Left lung (tissue), 4 donors: ENCODE measurements at regions not wholly inside any gene's neighbourhood (a gene's known extent, or its start where the extent isn't known, plus 50 kb on each side); places are given as distances from the start of the nearest gene placed in this dataset.
A peak's percentile ranks its signal among the peaks of the same experiment; 100 is the strongest.

Source experiments
- ATAC-seq: fragments of 200-7000 bp; cut with Tn5 transposase; one replicate; pipeline ENCODE4 v1.9.1; 2020; ENCODE audit warnings: moderate library complexity
- DNase-seq, 4 donors: peaks; one replicate each; pipeline ENCODE4 v3.0.0-alpha.2; 2013 to 2020
- H3K27ac ChIP-seq, 2 donors: fragments of 200-600 bp; sonication (generic) in 1 of 2; one replicate each; pipeline versions ENCODE4 v1.5.0 to v1.8.0; 2020 to 2021
- H3K27me3 ChIP-seq, 2 donors: fragments of 200-600 bp; sonication (generic) in 1 of 2; one replicate each; pipeline versions ENCODE4 v1.5.0 to v1.8.0; 2020 to 2021
- H3K36me3 ChIP-seq, 2 donors: fragments of 200-600 bp; sonication (generic) in 1 of 2; one replicate each; pipeline versions ENCODE4 v1.5.0 to v1.8.0; 2020 to 2021
- H3K4me1 ChIP-seq, 2 donors: fragments of 200-600 bp; one replicate each; pipeline ENCODE4 v1.8.0; 2021
- H3K4me3 ChIP-seq, 2 donors: fragments of 200-600 bp; sonication (generic) in 1 of 2; one replicate each; pipeline versions ENCODE4 v1.5.0 to v1.8.0; 2020 to 2021; ENCODE audit warnings: mild to moderate bottlenecking in 1 of 2
- H3K9me3 ChIP-seq, 2 donors: fragments of 200-600 bp; sonication (generic) in 1 of 2; one replicate each; pipeline versions ENCODE4 v1.5.0 to v1.8.0; 2020 to 2021
- CTCF ChIP-seq, 2 donors: fragments of 200-600 bp; sonication (generic) in 1 of 2; IDR thresholded peaks; one replicate each; pipeline versions ENCODE4 v1.5.0 to v1.8.0; 2021; ENCODE audit warnings: antibody characterized with exemption in 2 of 2
- intact Hi-C, 2 donors: fragments of 100-400 bp; cut with DNase I; formaldehyde crosslinking; loops; one replicate each; pipeline versions ENCODE4 v1.11.2 to v1.14.2; 2022
- donor health status: DM: no; HTN: yes; CAD: no.
- donor health status: DM: no; HTN: no; CAD: no.

GRCh38 chr3:194973366-194974000 is 287.8 kb downstream of the FAM43A start:
- Histone ChIP-seq H3K4me3 (no peak overlapping the region), H3K9me3 (no peaks in the 10 kb centered on the region), H3K36me3 (no peaks in the 10 kb centered on the region), H3K27ac (no peak overlapping the region), H3K27me3 (no peaks in the 10 kb centered on the region), H3K4me1 (peaks cover 0 to 6% of the 10 kb centered on the region in 2 donors)
- intact Hi-C loops = no loop called here
- no peak for TF ChIP-seq CTCF (IDR thresholded peaks at IDR 0.05)
- ATAC-seq (no peak), DNase-seq (no peak)

- Histone ChIP-seq H3K4me1 (peaks cover 0 to 6% of the 10 kb centered on the region in 2 donors), H3K36me3 (no peaks in the 10 kb centered on the region), H3K9me3 (no peaks in the 10 kb centered on the region), H3K4me3 (no peak overlapping the region), H3K27me3 (no peaks in the 10 kb centered on the region), H3K27ac (no peak overlapping the region)
- no peak for DNase-seq
- TF ChIP-seq CTCF (IDR thresholded peaks at IDR 0.05) = no peak
- no peak for ATAC-seq
- intact Hi-C loops = no loop called here
Observed at GRCh38 chr3:194974468-194975135, 288.9 kb downstream of the FAM43A start.

GRCh38 chr3:194976049-194976451 is 290.4 kb downstream of the FAM43A start:
- DNase-seq = no peak
- no peaks in the 10 kb centered on the region for H3K36me3 ChIP-seq
- peaks cover 0 to 6% of the 10 kb centered on the region in 2 donors for H3K4me1 ChIP-seq
- H3K27ac ChIP-seq = no peak overlapping the region
- no peaks in the 10 kb centered on the region for H3K9me3 ChIP-seq
- no peak for TF ChIP-seq CTCF (IDR thresholded peaks at IDR 0.05)
- ATAC-seq = peak; percentile 76
- H3K4me3 ChIP-seq = no peak overlapping the region
- H3K27me3 ChIP-seq = no peaks in the 10 kb centered on the region
- intact Hi-C loops = no loop called here

- DNase-seq = no peak
- ATAC-seq = no peak
- intact Hi-C loops = no loop called here
- Histone ChIP-seq H3K27me3 (no peaks in the 10 kb centered on the region), H3K27ac (no peak overlapping the region), H3K4me3 (no peak overlapping the region), H3K9me3 (peaks cover 0 to 1% of the 10 kb centered on the region in 2 donors), H3K4me1 (peaks cover 0 to 6% of the 10 kb centered on the region in 2 donors), H3K36me3 (no peaks in the 10 kb centered on the region)
- TF ChIP-seq CTCF (IDR thresholded peaks at IDR 0.05) = no peak
Observed at GRCh38 chr3:194976874-194977273, 291.2 kb downstream of the FAM43A start.

- Histone ChIP-seq H3K4me3 (no peak overlapping the region), H3K4me1 (peaks cover 0 to 6% of the 10 kb centered on the region in 2 donors), H3K27ac (no peak overlapping the region), H3K36me3 (no peaks in the 10 kb centered on the region), H3K27me3 (no peaks in the 10 kb centered on the region), H3K9me3 (peaks cover 0 to 5% of the 10 kb centered on the region in 2 donors)
- ATAC-seq (no peak), DNase-seq (no peak)
- TF ChIP-seq CTCF (IDR thresholded peaks at IDR 0.05) = no peak
- intact Hi-C loops = no loop called here
Observed at GRCh38 chr3:194977356-194977755, 291.7 kb downstream of the FAM43A start.
